Left kidney (tissue), 1 donor: ENCODE measurements at regions not wholly inside any gene's neighbourhood (a gene's known extent, or its start where the extent isn't known, plus 50 kb on each side); places are given as distances from the start of the nearest gene placed in this dataset.
"Not testable (repeated sequence)": the region's sequence is repeated elsewhere in the genome, so short reads cannot be mapped to it uniquely, and the experiment has no call there.

Source experiments
- DNase-seq: peaks from one replicate; pipeline ENCODE4 v3.0.0-alpha.2; 2013

GRCh38 chr15:59830873-59831272 is 141.8 kb upstream of the BNIP2 start:
- DNase-seq, result no peak

- DNase-seq, result no peak
Observed at GRCh38 chr15:59830098-59830497, 141.0 kb upstream of the BNIP2 start.

GRCh38 chr15:59828861-59829260 is 139.7 kb upstream of the BNIP2 start:
- no peak for DNase-seq

GRCh38 chr15:59828263-59828662 is 139.1 kb upstream of the BNIP2 start:
- no peak for DNase-seq

- no peak for DNase-seq
Observed at GRCh38 chr15:59825901-59826300, 136.8 kb upstream of the BNIP2 start.

- DNase-seq, result no peak
Observed at GRCh38 chr15:59821286-59821685, 132.2 kb upstream of the BNIP2 start.

GRCh38 chr15:59819092-59819491 is 130.0 kb upstream of the BNIP2 start:
- DNase-seq, result no peak

GRCh38 chr15:59818336-59818735 is 129.2 kb upstream of the BNIP2 start:
- no peak for DNase-seq

- no peak for DNase-seq
Observed at GRCh38 chr15:59817834-59818233, 128.7 kb upstream of the BNIP2 start.

- no peak for DNase-seq
Observed at GRCh38 chr15:59817053-59817452, 127.9 kb upstream of the BNIP2 start.

- DNase-seq, result no peak
Observed at GRCh38 chr15:59814409-59814808, 125.3 kb upstream of the BNIP2 start.

- DNase-seq, result no peak
Observed at GRCh38 chr15:59812889-59813288, 123.8 kb upstream of the BNIP2 start.

- DNase-seq, result no peak
Observed at GRCh38 chr15:59812250-59812870, 123.2 kb upstream of the BNIP2 start.

- not testable (repeated sequence) for DNase-seq
Observed at GRCh38 chr15:59803293-59803966, 114.3 kb upstream of the BNIP2 start.

- DNase-seq, result no peak
Observed at GRCh38 chr15:59801649-59802048, 112.5 kb upstream of the BNIP2 start.

- DNase-seq, result no peak
Observed at GRCh38 chr15:59798605-59798917, 109.4 kb upstream of the BNIP2 start.

GRCh38 chr15:59797756-59798604 is 108.9 kb upstream of the BNIP2 start:
- DNase-seq, result no peak

GRCh38 chr15:59794229-59794886 is 105.2 kb upstream of the BNIP2 start:
- DNase-seq, result no peak

- DNase-seq, result no peak
Observed at GRCh38 chr15:59792359-59792758, 103.2 kb upstream of the BNIP2 start.

GRCh38 chr15:59791755-59792154 is 102.6 kb upstream of the BNIP2 start:
- no peak for DNase-seq

GRCh38 chr15:59791079-59791478 is 102.0 kb upstream of the BNIP2 start:
- no peak for DNase-seq

GRCh38 chr15:59786466-59786865 is 97.3 kb upstream of the BNIP2 start:
- not testable (repeated sequence) for DNase-seq

- not testable (repeated sequence) for DNase-seq
Observed at GRCh38 chr15:59785981-59786380, 96.9 kb upstream of the BNIP2 start.
